Dermis microvascular lymphatic vessel endothelial cell (primary cell): ENCODE measurements at regions not wholly inside any gene's neighbourhood (a gene's known extent, or its start where the extent isn't known, plus 50 kb on each side); places are given as distances from the start of the nearest gene placed in this dataset.
"Not testable (repeated sequence)": the region's sequence is repeated elsewhere in the genome, so short reads cannot be mapped to it uniquely, and the experiment has no call there.

Experiments used
- DNase-seq, 2 donors: peaks; one replicate each; pipeline versions ENCODE4 v3.0.0 to v3.0.0-alpha.2; 2010; ENCODE audit warnings: low read depth in 2 of 2

DNA sequence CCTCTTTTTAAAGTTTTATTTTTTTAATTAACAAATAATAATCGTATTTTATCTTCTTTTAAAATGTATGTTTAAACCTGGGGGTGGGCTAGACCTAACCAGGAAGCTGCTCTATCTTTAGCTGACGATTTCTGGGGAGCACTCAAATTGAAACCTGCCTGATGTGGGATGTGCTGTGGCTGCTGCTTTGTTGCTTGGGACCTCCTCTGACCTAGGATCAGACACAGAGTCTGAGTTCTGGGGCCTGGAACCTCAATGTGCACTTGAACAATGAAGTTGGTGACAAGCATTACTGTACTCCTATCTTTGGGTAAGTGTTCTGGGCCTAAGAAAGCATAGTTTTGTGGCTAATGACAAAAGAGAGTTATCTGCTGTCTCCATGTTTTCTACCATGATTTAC, 386.7 kb downstream of the DAD1 start:
- no peak for DNase-seq

DNA sequence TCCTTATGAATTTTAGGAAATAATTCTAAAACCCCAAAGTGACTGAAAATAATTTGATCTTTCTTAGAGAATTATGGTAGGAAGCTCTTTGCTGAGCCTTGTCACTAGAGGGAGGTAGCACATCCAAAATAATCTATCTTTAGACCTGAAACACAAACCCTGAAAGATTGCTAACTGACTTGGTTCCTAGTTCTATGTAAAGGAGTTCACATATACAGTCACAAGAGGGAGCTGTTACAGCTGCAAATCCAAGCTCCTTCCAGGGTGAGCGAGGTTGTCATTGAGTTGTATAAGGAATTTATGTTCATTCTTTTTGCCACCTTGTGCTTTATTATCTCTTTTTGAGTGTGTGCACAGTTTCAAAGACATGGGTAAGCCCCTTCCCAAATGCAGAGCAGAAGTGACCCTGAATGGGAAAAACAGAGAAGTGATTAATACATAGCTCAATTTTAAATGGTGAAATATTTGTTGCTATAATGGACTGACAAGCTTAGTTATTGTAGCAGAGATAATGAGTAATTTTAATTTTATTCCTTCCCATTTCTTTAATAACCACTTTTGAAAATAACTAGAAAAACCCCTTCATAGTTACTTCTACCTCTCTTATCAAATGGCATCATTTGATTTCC, 387.9 kb downstream of the DAD1 start:
- DNase-seq: peak; percentile 4 to 45

DNA sequence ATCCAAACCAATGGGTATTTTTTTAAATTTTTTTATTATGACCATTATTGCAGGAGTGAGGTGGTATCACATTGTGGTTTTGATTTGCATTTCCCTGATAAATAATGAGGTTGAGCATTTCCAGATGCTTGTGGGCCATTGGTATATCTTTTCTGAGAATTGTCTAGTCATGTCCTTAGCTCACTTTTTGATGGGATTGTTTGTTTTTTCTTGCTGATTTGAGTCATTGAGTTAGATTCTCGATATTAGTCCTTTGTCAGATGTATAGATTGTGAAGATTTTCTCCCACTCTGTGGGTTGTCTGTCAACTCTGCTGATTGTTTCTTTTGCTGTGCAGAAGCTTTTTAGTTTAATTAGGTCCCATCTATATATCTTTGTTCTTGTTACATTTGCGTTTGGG, 388.9 kb downstream of the DAD1 start:
- not testable (repeated sequence) for DNase-seq

DNA sequence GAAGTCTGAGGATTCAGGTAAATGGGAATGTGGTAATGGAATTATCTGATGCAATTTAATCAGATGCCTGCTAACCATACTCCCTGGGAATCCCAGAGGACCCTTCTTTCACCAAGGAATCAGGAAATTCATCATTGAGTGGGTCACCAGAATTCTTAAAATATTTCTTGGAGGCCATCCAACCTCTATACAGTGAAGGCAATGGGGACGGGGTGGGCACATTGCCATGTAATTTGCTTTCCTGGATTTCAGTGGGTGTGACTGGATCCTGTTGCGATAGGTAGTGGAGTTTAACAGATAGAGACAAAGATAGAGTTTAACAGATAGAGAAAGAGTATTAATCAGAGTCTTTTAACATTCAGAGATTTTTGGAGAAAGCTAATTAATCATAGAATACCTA, 394.4 kb downstream of the DAD1 start:
- no peak for DNase-seq

DNA sequence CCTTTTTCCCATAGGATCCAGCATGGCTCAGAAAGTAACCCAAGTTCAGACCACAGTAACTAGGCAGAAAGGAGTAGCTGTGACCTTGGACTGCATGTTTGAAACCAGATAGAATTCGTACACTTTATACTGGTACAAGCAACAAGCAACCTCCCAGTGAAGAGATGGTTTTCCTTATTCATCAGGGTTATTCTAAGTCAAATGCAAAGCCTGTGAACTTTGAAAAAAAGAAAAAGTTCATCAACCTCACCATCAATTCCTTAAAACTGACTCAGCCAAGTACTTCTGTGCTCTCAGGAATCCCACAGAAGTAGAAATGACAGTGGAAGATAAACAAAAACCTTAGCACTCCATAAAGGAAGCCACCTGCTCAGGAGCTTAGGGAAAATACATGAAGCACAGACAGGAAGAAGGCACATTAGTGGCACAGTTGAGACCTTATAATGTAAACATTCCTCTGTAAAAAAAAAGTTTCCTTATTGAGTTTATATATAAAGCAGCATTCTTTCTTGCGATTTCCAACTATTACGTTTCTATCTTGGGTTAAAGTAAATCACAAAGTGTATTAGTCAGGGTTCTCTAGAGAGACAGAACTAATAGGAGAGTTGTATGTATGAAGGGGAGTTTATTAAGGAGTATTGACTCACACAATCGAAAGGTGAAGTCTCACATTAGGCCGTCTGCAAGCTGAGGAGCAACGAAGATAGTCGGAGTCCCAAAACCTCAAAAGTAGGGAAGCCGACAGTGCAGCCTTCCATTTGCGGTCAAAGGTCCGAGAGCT, 398.4 kb downstream of the DAD1 start:
- no peak for DNase-seq

DNA sequence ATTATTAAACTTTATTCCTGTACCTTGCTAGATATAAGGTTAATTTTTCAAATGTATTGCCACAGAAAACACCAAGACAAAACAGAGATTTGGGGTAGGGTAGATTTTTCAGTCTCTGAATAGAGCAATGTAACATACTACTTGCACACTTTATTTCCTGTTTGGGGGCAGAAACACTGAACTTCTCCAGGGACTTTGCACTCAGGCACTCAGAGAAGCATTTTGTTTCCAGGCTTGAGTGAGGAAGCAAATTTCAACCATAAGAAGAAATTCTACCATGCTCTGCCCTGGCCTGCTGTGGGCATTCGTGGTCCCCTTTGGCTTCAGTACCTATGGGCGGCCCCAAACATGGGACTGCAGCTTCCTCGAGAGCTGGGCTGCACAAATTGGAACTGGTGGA, 399.1 kb downstream of the DAD1 start:
- no peak for DNase-seq

DNA sequence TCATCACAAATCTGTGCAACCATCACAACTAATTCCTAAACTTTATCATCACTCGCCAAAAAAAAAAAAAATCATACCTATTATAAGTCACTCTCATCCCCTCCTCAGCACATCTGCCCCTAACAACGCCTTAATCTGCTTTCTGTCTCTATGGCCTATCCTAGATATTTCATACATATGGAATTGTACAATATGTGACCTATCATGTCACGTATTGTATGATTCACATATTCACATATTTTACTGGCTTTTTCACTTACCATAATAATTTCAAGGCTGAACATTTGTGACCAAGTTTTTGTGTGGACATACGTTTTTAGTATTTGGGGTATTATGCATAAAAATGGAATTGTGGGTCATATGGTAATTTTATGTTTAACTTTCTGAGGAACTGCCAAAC, 400.7 kb downstream of the DAD1 start:
- DNase-seq: no peak

DNA sequence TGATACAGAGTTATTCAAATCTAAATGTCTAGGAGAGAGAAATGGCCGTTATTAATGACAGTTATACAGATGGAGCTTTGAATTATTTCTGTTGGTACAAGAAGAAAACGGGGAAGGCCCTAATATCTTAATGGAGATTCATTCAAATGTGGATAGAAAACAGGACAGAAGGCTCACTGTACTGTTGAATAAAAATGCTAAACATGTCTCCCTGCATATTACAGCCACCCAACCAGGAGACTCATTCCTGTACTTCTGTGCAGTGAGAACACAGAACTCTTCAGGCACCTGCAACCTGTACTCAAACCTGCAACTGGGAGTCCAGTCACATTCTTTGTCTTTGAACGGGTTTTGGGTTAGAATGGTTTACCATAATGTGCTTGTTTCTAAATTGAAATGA, 403.2 kb downstream of the DAD1 start:
- no peak for DNase-seq

DNA sequence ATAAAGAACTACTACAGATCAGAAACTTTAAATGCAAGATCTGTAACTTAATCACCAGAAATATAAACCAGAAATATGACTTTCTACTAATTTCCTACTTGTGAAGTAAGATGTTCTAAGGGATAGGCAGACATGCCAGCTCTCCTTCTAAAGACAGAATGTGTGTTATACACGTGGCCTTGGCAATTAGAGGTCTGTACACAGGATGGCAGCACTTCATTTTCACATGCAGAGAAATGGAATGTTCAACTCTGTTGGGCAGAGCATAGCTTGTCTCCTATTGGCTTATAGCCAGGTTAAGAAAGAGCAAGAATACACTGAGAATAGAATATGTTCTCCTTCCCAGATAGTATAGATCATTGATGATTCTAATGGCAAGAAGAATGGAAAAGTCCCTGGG, 403.8 kb downstream of the DAD1 start:
- no peak for DNase-seq

DNA sequence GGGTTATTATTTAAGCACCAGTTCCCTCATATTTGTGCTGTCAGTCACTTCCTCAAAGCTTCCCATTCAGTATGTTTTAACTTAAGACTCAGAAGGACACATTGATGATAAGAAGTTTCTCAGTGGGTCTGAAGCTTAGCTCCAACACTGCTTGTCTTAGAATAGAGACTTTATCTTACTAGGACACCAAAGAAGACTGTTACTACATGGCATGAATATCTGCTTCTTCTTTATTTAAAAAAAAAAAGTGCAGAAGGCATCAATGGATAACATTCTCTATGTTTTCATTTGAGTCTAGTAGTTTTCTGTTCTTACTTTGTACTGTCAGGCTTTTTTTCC, 404.2 kb downstream of the DAD1 start:
- no peak for DNase-seq

DNA sequence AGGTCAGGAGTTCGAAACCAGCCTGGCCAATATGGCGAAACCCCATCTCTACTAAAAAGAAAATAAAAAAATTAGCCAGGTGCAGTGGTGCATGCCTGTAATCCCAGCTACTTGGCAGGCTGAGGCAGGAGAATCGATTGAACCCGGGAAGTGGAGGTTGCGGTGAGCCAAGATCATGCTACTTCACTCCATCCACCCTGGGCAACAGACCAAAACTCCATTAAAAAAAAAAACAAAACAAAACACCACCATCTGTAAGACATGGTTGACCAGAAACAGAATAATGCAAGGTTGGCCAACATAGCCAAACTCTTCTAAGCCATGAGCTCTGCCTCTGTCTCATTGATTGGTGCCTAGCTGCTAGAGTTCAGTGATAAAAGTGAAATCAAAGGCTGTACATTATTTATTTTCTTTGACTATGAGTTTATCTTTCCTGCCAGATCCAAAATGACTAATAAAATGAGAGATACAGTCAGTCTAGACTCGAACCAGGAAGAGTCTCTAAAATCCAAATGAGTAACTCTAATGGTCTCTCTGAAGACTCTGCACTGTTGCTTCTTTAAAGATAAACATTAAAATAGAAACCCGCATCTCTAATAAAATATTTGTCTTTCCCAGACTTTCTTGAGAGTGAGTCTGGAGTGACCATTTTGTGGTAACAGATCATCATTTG, 404.7 kb downstream of the DAD1 start:
- DNase-seq: no peak

DNA sequence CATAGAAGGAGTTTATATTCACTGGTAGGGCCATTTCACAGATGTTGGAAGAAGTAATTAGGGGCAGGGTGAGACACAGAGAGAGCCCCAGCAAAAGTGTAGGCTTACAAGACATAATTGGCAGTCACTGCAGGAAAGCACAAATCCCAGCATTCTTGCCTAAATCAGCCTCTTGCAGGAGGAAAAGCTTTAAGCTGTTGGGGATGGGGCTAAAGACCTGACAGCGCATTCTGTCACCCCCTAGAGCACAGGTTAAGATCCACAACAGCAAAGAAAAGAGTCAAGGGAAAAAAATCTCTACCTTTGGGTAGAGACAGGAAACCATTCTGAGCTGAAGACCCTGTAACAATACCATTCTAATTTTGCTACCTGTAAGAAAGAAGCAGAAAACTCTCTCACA, 409.0 kb downstream of the DAD1 start:
- no peak for DNase-seq

DNA sequence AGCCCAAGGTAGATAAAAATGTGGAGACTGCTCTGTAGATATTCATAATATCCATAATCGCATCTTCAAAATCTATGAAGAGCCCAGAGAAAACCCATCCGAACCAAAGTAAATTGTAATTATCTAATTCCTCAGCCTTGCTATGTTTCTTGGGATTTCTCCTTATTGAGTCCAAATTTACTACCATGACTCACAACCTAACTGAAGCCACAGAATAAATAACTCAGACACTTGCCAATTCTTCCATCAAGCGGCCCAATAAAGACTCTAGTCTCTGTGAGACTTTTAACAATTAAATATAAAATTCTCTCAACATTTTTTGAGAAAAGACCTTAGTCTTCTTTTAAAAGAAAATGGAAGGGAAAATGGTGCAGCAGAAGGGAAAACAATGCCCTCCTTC, 409.8 kb downstream of the DAD1 start:
- no peak for DNase-seq

DNA sequence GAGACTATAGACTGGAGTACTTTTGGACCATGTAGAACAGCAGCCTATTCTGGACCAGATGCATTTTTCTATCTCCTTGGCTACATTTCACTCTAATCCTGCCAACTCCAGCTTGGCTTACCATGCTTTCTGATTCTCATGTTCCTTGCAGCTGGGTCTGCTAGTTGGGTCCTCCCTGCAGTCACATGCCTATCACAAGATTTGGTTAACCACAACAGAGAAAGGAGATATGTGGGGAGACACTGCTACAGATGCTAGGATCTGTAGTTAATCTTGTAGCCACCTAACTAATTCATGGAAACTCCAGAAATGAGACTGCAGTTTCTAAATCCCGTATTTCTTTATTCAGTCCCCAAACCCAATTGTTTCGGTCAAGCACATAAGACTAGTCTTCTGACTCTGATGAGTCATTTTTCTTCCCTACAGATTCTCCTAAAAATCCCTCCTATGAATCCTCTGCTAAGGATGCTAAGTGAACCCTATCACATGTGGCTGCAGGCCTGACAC, 410.6 kb downstream of the DAD1 start:
- no peak for DNase-seq

DNA sequence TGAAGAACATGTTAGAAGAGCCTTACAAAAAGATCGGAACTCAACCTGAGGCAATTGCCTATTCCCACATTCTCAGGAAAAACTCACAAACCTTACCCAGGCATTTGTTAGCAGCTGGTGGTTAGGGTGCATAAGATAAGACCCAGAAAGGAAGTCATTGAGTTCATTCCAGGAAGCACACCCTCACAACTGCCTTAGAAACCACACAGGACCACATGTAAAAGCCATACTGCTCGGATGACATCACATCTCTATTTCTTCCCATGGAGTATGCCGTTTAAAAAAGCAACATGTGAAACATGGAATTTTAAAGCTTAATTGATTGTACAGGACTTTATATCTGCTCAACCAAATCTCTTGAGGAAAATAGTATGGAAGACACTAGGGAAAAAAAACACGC, 411.2 kb downstream of the DAD1 start:
- peak in 1 of 2 donors; percentile 46 for DNase-seq

DNA sequence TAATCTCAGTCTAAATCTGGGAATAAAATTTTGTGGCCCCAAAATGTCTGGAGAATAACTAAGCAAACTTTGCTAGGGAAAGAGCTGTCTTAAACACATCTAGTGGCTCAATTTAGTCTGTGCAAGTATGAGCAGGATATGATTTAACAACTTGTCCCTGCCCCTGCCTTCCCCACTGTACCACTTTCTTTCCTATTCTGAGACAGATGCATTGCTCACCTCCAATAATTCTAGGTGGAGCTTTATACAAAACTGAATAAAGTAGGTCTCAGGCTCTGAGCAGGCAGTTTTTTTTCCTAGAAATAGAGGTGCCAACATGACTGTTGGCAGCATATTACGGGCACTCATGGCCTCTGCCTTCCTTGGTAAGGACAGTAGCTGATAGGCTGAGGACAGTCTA, 412.1 kb downstream of the DAD1 start:
- DNase-seq: no peak

DNA sequence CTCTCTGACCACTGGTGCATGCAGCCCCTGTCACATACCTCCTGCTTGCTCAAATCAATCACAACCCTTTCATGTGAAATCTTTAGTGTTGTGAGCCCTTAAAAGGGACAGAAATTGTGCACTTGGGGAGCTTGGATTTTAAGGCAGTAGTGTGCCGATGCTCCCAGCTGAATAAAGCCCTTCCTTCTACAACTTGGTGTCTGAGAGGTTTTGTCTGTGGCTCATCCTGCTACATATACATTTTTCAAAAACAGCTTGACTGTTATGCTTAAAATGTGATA, 413.8 kb downstream of the DAD1 start:
- not testable (repeated sequence) for DNase-seq

DNA sequence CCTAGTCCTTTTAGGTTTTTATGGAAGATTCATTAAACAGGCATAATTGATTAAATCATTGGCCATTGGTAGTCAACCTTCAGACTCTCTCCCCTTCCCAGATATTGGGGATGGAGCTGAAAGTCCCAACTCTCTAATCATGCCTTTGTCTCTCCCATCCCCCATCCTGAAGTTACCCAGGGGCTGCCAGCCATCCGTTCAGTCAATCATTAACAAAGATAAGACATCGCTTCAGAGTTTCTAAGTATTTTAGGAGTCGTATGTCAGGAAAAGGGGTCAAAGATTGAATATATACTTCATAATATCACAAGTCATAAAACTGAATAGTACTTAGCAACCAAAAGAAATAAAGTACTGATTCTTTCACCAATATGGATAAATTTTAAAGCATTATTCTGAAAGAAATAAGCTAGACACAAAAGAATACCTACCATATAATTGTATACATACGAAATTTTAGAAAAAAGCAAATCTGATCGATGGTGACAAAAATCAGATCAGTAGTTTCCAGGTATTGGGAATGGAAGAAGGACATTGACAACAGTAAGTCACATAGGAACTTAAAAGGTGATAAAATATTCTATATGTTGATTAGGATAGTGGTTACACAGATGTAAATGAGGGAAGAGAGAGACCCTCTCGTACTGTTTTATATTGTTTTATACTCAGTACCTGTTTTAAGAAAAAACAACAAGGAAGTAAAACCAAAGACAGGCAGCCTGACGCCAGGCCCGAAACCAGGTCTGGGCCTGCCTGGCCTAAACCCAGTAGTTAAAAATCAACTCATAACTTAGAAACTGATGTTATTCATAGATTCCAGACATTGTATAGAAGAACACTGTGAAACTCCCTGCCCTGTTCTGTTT, 414.4 kb downstream of the DAD1 start:
- DNase-seq: no peak

DNA sequence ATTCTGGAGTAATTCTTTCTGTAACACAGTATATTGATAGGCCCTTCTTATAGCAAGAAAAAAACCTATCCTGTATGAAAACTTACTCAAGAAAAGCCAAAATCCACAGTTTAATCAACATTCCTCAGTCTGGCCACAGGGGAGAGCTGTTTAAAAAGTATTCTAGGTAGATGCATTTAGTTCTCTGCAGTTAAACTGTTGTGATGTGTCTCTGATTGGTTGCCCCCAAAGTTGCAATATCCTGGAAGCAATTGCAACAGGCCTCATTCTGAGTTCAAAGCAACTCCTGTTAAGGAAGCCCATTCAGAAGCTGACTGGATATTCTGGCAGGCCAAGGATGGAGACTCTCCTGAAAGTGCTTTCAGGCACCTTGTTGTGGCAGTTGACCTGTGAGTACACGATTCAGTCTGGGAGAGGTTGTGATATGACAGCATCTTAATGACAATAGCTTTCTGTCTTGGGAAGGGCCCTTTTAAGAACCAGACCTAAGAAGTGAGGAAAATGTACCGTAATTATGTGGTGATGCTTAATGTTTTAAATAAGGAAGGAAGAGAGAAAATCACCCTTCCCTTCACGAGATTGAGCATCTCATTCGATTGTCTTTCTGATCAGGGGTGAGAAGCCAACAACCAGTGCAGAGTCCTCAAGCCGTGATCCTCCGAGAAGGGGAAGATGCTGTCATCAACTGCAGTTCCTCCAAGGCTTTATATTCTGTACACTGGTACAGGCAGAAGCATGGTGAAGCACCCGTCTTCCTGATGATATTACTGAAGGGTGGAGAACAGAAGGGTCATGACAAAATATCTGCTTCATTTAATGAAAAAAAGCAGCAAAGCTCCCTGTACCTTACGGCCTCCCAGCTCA, 420.7 kb downstream of the DAD1 start:
- DNase-seq: no peak

DNA sequence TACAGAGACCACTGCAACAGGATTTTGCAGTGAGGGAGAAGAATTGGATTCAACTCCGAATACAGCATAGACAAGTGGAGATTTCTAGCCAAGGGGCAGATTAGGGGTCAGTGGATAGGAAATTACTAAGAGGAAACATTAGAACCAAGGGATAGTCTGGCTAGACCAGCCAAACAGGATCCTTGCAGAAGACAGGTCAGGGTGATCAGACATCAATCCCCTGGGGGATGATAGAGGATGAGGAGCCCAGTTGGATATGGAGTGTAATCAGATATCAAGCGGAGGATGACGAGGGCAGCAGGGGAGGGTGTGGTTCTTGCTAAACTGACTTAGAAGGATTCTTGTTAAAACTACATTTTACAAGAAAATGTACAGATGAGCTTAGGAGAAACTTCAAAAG, 424.4 kb downstream of the DAD1 start:
- DNase-seq: peak in 1 of 2 donors; percentile 25

DNA sequence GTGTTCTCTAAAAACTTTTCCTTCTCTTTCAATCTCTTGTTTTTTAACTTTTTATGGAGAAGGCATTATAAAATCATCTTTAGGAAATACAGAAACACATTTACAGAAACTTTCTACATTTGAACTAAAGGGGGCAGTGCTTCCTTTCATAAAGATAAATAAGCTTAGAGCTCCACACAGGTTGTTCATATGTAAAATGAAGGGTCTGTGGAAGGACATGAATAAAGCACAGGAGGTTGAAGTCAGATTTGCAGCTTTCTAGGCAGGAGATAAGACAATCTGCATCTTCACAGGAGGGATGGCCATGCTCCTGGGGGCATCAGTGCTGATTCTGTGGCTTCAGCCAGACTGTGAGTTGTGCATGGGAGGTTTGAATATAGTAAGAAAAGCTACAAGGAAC, 426.0 kb downstream of the DAD1 start:
- peak in 1 of 2 donors; percentile 11 for DNase-seq
